HG03097 (cell line): ENCODE measurements at regions not wholly inside any gene's neighbourhood (a gene's known extent, or its start where the extent isn't known, plus 50 kb on each side); places are given as distances from the start of the nearest gene placed in this dataset.

Experiments used
- ATAC-seq: cut with Tn5 transposase; IDR thresholded peaks from one replicate; pipeline ENCODE4 v1.9.1; 2021; ENCODE audit not compliant: unreplicated experiment, low FRiP score

GRCh38 chr14:97331058-97331457, 533.9 kb downstream of the VRK1 start:
- no peak for ATAC-seq

DNA sequence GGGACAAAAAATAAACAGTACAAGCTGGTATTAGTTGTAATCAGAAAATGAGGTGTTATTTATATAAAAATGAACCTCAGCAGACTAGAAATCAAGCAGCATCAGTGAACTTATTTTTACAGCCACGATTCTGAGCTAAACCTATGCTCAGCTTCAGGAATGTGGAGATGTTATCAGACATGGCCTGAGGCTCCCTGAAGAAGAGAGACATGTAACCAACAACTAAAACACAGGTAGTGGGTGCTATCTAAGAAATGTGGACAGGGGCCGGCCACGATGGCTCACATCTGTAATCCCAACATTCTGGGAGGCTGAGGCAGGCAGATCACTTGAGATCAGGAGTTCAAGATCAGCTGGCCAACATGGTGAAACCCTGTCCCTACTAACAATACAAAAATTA, 534.3 kb downstream of the VRK1 start:
- no peak for ATAC-seq

DNA sequence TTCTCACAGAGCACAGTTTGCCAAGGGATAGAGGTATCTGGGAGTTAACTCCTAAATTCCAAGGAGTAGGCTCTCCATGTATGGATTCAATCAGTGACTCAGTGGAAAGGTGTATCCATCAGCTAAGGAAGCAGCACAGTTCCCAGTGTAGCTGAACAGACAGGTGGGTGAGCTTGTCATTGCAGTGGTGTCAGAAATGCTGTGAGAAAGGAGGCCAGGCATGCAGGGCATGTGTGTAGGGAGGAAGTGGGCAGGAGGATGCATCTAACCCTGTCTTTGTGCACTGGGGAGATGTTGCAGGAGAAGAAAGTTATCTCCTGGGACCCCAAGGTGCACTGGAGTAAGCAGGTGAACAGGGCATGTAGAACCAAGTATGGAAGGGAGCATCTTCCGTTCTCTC, 539.0 kb downstream of the VRK1 start:
- ATAC-seq: no peak

GRCh38 chr14:97336816-97337215, 539.6 kb downstream of the VRK1 start:
- no peak for ATAC-seq

- ATAC-seq: no peak
These were observed 540.1 kb downstream of the VRK1 start for GRCh38 chr14:97337267-97337666.

GRCh38 chr14:97337670-97338069, 540.5 kb downstream of the VRK1 start:
- no peak for ATAC-seq

- no peak for ATAC-seq
These were observed 547.5 kb downstream of the VRK1 start for GRCh38 chr14:97344666-97345065.

DNA sequence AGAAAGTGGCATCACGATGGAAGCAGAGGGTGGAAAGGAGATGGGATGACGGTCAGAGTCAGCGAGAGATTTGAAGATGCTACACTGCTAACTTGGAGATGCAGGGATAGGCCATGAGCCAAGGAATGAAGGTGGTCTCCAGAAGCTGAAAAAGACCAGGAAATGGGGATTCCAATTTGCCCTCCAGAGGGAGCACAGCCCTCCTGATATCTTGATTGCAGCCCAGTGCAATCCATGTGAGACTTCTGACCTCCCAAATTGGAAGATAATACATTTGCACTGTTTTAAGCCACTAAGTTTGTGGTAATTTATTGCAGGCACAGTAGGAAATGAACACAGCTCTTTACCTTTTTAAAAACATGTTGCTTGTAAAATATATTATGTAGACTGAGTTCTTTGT, 549.5 kb downstream of the VRK1 start:
- no peak for ATAC-seq

DNA sequence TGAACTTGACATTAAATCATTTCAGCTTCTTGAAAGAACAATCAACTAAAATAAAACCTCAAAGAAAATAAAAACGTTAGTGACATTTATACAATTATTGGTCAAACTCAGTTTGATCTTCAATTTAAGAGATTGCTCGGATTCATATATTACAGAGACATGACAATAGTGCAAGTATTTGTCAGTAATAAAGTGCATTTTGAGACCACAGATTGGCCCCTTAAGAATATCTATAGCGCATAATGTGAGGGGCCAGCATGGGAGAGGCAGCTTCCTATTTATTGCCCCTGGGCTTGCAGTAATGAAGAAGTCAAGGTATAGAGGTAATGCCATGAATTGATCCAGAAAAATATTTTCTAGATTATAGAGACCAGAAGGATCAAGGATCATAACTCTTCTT, 552.3 kb downstream of the VRK1 start:
- no peak for ATAC-seq

- ATAC-seq: no peak
These were observed 552.8 kb downstream of the VRK1 start for GRCh38 chr14:97349946-97350345.

DNA sequence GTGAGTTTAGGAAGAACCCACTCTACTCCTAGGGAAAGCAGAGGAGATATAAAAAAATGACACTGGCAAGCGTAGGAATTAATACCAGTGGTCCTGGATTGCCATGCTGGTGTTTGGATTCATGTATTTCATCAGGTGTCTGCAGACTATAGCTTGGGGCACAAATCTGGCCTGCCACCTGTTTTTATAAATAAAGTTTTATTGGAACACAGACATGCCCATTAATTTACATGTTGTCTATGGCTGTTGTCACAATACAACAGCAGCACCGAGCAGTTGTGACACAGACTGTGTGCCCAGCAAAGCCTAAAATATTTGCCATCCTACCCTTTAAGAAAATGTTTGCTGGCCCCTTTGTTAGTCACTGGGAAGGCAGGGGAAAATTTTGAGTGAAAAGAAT, 553.2 kb downstream of the VRK1 start:
- no peak for ATAC-seq

DNA sequence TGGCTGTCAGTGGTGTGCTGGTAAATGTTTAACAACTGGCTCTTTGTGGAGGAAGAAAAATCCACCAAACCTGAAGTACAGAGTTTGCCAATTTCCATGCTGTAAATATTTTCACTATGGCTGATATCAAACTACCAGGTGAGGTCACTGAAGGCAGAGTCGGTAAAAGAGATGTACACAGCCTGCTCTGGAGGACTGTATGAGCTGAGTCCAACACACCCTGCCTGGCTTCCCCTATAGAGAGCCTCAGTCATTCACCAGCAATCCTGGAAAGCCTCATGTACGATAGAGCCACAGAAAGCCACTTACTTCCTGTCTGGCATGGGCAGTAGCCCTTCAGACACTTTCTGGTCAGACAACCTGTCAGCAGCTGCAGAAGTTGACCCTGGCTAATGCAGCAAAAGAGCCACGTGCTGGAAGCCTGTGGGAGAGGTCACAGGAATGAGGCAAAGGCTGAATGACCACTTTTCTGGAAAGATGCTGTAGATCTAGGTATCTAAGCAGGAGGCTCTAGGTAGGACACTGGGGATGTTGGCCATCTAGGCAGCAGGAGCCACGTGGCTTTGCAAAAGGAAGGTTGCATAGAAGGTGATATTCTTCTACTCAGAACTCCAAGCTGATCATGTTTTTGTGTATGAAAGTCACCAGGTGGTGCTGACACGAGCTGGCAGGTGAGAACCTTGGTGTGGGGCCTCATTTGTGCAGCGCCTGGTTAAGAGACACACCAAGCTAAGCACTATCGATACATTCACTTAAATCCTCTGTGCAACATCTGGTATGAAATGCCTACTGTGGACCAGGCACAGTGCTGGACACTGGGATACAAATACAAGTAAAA, 553.9 kb downstream of the VRK1 start:
- no peak for ATAC-seq

- no peak for ATAC-seq
These were observed 555.9 kb downstream of the VRK1 start for GRCh38 chr14:97353102-97353501.

GRCh38 chr14:97354119-97354722, 557.0 kb downstream of the VRK1 start:
- no peak for ATAC-seq

DNA sequence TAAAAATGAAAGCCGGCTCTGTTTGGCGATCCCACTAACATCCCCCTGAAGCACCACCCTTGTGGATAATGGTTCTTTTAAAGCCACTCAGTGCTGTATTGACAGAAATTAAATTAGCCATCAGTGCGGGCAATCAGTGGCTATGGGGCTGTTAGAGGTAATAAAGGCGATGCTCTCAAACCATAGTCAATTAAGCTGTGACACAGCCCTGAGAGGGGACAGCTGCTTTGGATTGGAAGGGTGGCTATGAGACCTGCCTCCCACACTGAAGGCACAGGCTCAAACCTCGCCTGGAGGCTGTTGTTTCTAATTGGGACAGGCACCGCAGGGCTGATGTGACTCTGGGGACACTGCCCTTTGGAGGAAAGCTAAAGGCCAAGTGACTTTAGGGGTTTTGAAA, 562.2 kb downstream of the VRK1 start:
- ATAC-seq: no peak

GRCh38 chr14:97361181-97361580, 564.0 kb downstream of the VRK1 start:
- ATAC-seq: no peak

- ATAC-seq: no peak
These were observed 564.8 kb downstream of the VRK1 start for GRCh38 chr14:97361958-97362357.

DNA sequence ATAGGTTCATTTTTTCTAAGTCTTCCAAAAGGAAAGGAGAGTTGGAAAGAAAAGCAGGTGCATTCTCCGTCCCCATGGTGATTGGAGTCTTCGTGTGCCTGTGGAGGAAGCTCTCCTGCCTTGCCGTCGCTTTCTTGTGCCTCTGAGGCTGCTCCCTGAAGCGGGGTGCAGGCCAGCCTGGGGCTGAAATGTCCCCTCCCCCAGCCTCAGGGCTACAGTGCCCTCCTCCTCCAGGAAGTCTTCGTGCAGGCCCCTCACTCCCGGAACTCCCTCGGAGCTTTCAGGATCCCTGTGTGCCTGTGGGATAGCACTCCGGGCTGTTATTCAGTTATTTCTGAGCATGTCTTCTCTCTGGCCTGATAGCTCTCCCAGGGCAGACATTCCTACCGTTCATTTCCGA, 569.2 kb downstream of the VRK1 start:
- ATAC-seq: no peak

DNA sequence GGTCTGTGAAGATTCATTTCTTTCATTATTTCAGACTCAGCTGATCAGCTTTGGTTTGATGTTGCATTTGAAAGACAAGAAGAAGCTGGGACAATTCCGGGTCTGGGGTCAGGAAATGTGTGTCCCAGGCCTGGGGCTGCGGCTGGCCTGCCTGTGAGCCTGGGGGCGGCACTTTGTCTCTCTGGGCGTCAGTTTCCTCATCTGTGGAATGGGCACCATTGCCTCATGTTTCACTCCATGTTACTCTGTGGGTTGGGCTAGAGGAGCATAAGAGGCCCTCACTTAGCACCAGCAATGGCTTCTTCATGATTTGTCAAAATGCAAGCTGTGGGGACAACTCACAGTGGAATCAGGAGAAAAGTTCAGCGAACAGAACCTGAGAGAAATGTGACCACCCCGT, 570.1 kb downstream of the VRK1 start:
- no peak for ATAC-seq

- no peak for ATAC-seq
These were observed 570.9 kb downstream of the VRK1 start for GRCh38 chr14:97368049-97368448.

- ATAC-seq: no peak
These were observed 571.9 kb downstream of the VRK1 start for GRCh38 chr14:97368900-97369564.

- no peak for ATAC-seq
These were observed 572.7 kb downstream of the VRK1 start for GRCh38 chr14:97369901-97370300.
